AG10803 (cell line): ENCODE measurements at regions not wholly inside any gene's neighbourhood (a gene's known extent, or its start where the extent isn't known, plus 50 kb on each side); places are given as distances from the start of the nearest gene placed in this dataset.
A peak's percentile ranks its signal among the peaks of the same experiment; 100 is the strongest.

Source experiments
- DNase-seq: peaks from one replicate; pipeline ENCODE4 v3.0.0; 2010; ENCODE audit warnings: low read depth
- H3K4me3 ChIP-seq: 2 replicates; pipeline ENCODE4 v1.5.1; 2011; ENCODE audit warnings: mild to moderate bottlenecking, low read length, control low read depth
- TF ChIP-seq, protein P1 (sequence below): conservative IDR thresholded peaks from 2 replicates; pipeline ENCODE4 v1.5.1; 2011; ENCODE audit warnings: mild to moderate bottlenecking, low read length, control low read depth, inconsistent platforms

DNA sequence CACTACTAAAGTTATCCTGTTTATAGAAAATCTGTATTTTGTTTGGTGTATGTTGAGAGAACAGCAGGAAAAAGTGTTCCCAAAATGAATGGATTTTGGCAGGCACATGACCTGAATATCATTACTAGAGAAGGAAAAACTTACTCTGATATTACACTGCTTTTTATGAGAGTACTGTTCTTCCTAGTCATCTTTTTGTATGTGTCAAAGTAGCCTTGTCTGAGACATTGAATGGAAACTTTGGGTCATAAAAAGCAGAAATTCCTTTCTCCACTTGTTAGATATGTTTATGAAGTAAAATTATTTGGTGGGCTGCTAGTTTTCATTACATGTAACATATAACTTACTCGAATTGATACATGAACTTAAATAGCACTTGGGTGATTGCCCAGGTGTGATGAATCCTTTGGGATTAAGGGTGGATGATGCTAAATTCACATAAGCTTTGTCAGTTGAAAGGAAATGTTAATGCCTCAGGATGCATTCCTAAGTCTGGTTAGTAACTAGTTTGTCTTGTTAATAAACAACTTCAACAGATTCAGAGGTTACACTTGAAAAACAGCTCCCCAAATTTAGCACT, 206.7 kb downstream of the CENPW start:
- TF ChIP-seq, protein P1, sequence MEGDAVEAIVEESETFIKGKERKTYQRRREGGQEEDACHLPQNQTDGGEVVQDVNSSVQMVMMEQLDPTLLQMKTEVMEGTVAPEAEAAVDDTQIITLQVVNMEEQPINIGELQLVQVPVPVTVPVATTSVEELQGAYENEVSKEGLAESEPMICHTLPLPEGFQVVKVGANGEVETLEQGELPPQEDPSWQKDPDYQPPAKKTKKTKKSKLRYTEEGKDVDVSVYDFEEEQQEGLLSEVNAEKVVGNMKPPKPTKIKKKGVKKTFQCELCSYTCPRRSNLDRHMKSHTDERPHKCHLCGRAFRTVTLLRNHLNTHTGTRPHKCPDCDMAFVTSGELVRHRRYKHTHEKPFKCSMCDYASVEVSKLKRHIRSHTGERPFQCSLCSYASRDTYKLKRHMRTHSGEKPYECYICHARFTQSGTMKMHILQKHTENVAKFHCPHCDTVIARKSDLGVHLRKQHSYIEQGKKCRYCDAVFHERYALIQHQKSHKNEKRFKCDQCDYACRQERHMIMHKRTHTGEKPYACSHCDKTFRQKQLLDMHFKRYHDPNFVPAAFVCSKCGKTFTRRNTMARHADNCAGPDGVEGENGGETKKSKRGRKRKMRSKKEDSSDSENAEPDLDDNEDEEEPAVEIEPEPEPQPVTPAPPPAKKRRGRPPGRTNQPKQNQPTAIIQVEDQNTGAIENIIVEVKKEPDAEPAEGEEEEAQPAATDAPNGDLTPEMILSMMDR, result no peak
- no peak overlapping the region for H3K4me3 ChIP-seq
- peak; percentile 27 for DNase-seq

DNA sequence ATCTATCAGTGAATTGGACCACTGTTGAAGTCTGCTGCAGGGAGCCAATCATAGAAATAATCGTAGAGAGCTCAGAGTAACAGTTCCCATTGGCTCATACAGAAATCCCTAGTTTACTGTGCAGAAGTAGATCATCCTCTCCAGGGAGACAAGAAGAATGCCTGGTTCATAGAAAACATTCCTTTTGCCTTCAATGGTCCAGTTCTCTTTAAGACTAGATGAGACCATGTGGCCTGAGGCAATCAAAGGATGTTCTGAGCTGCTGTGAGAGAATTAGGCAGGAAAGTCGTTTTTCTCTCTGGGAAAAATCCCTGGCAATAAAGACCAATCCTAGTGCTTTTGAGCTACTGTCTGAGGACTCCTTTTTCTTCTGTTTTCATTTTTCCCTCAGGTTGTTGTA, 208.4 kb downstream of the CENPW start:
- peak; percentile 21 for DNase-seq
- TF ChIP-seq, protein P1, result no peak
- no peak overlapping the region for H3K4me3 ChIP-seq

DNA sequence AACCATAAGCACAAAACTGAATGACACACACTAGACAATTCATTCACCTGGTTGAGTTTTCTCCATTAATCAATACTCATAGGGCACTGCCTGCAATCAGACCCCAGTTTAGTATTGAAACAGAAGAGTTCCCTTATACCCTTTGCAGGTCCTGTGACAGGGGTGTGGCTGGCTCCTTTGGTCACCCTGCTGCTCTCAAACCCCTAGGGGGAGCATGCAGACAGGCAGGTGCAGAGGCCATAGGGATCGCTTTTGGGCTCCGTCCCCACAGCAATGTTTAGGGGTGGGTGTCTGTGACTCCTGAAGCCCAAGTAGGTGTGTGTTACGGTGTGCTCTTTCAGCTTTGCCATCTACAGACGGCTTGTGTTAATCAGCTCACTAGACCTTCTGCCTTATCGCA, 210.4 kb downstream of the CENPW start:
- TF ChIP-seq, protein P1, result no peak
- no peak overlapping the region for H3K4me3 ChIP-seq
- no peak for DNase-seq

DNA sequence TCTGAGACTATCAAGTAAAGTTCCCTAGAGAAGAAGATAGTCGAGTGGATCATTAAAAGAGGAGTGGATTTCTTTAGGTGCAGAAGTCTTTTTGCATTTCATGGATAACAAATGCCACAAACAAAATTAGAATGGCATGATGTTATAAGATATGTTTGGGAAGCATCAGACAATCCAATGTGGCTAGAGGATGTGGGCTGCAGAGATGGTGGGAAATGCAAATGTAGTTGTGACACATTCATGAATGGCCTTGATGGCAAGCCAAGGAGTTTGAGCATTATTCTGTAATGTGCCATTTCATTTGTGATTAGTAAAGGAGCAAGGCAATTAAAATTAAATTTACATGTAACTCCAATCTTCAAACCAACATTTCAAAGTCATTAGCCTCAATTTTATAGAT, 211.9 kb downstream of the CENPW start:
- no peak overlapping the region for H3K4me3 ChIP-seq
- TF ChIP-seq, protein P1, result no peak
- no peak for DNase-seq

DNA sequence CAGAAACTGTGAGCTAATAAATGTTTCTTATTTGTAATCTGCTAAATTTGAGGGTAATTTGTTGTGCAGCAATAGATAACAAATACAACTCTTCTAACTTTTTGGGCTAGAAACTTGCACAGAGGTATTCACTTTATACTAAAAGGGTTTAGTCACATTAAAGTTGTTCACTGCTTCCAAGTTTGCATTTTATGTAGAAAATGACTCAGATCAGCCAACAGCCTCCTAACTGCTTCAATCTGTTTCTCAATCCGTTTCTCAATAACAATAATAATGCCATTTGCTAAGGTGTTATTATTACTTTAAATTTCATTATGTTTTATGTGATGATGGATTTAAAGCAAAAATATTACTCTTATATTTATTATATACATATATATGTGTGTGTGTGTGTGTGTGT, 213.9 kb downstream of the CENPW start:
- no peak overlapping the region for H3K4me3 ChIP-seq
- peak; percentile 43 for DNase-seq
- TF ChIP-seq, protein P1, result no peak

DNA sequence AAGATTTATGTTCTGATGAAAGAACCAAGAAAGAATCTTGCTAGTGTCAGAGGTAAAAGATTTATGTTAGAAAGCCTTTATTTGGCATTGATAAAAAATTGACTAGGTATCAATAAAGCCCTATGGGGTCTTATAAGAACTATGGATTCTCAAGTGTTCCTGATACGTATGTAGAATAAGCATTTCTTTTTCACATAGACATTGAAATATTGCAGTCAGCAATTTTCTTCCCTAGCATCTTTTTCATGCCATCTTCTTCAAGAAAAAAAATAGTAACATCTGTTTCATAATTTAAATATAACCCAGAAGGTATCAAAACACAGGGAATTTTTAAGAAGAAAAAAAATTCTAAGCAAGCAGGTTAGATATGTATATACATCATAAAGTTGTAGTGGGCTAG, 230.6 kb downstream of the CENPW start:
- no peak overlapping the region for H3K4me3 ChIP-seq
- TF ChIP-seq, protein P1, result no peak
- no peak for DNase-seq

DNA sequence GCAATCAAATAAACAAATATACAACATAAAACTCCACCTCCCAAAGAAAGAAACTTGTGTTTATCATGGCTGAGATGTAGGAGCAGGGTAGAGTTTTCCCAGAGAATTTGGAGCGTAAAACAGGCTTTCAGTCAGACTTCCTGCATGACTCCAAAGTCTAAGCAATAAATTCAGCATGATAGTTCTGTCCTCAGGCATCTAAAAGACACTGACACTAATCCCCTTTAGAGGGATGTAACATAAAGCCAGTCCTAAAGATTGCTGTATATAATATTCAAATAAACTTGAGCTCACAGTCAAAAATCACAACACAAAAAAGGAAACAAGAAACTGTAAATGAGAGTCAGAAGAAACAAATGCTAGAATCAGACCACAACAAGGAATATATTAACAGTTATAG, 234.4 kb downstream of the CENPW start:
- TF ChIP-seq, protein P1, result no peak
- DNase-seq, result no peak
- no peak overlapping the region for H3K4me3 ChIP-seq
